HG03460 (cell line): ENCODE measurements at regions not wholly inside any gene's neighbourhood (a gene's known extent, or its start where the extent isn't known, plus 50 kb on each side); places are given as distances from the start of the nearest gene placed in this dataset.

Experiments
- ATAC-seq: cut with Tn5 transposase; IDR thresholded peaks from one replicate; pipeline ENCODE4 v1.9.1; 2021; ENCODE audit not compliant: unreplicated experiment

DNA sequence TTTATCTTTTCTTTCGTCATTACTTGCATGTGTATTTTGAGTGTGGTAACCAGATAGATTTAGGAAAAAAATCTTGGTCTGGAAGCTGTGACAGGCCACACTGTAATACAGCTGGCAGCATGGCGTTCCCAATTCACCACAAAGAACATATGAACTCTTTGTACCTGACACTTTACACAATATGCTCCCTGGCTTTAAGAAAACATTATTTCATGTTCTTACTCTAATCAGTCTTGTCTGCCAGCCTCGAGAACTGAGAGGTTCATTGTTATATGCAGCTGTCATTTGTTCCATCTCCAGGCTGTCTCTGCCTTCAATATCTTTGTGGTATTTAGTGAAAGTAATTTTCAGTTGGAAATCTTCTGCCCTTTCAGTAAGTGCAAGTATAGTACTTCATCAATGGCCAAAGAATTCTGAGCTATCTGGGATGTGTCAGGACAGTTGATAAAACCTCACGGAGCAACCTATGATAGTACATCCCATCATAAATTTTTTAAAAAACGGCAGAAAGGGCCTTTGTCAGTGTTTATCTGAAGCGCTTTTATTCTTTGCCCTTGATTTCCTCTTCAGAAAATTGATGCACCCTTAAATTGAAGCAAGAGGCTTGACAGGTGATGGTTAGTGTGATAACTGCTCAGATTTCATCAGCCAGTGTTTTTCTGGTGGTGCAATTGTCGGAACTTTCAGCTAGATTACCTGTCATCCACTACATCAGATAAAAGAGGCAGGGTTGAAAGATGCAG is 146.3 kb upstream of the SP8 start:
- no peak for ATAC-seq

DNA sequence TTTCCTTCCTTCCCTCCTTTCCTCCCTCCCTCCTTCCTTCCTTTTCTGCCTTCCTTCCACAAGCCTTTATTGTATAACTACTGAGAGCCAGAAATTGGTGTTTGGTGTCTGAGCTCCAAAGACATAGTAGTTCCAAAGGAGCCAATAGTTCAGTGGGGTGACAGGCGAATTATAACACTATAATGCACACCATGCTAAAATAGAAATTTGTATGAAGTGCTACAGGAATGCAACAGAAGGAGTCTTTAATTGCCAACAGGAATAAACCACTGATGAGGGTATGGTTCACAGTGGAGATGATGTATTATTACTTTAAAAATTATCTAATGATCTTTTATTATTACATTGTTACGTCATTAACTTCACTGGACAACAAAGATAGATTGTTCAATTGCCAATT is 158.8 kb upstream of the SP8 start:
- ATAC-seq = no peak

DNA sequence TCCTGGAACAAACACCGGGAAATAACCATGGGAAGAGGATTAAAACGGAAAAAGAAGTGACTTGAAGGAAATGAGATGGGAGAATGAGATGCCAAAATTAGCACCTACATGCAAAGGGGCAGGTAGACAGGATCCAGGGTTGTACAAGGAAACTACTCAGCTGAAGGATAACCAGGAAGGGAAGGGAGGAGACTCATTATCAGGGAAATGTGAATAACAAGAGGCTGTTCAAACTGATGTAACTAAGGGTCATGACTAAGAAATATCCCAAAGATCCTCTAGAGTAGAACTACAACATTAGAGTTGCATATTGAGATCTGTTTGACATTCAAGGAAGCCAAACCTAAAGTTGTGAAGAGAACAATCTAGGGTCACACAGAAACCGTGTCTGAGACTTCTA is 166.2 kb upstream of the SP8 start:
- no peak for ATAC-seq

DNA sequence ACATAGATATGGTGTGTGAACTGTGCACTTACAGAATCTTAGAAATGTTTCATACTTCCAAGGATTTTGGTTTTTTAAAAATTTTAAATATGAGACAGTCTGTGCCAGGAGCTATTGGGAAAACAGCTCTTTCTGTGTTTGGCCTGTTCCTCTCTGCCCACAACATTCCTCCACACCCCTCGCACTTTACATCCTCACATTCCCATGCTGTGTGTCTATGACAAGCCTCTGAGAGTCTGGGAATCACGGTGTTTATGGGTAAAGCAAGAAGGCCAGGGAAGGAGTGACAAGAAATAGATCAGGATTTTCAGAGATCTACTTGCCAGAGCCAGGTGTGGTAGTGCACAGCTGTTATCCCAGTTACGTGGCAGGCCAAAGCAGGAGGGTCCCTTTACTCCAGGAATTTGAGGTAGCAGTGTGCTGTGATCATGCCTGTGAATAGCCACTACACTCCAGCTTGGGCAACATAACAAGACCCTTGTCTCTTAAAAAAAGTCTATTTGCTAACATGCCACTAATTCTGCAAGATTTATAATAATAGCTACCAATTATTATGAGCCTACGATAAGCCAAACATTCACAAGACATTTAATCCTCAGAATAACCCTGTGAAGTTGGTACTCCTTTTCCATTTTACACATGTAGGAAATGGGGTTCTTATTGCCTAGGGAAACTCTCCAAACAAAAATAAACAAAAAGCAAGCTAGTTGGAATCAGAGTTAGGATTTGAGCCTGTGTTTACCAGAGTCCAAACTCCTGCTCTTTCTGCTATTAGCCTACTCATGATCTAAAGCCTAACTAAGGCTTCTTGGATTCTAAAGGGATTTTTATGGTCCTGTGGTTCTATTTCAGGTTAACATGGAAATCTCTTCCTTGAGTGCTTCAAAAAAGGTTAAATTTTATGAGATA is 168.3 kb upstream of the SP8 start:
- ATAC-seq = no peak

DNA sequence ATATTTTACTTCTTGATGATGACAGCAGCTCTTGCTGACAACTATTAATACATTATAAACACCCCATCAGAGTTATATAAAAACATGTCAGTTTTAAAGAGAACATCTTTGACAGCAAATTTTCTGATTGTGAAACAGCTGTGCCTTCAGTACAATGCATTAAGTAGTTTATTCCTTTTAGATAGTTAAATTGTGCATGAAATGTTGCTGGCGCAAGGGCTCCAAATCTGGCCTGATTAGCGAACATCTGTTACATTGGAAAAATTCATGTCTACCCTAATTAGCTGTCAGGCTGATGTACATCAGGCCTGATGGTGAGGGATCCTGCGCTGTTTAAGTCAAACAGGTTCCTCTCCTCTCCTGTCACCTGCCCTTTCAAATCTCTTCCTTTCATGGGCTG is 171.9 kb upstream of the SP8 start:
- ATAC-seq = no peak

DNA sequence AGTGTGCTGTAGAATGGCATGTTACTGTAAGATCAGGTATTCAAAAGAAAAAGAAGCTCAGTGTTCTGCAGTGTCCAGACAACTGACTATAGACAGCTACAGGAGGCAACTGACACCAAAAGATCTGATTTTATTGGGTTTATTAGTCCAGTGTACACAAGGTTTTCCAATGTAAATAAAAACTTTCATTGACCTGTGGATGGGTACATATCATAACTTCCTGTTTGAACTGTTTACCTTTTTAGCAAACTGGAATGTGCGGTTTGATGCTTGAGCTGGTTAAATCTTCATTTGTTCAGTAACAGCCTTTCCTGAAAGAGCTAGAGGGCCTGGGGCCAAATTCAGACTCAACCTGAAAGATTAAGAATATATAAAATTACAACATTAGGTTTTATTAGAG is 172.6 kb upstream of the SP8 start:
- no peak for ATAC-seq

DNA sequence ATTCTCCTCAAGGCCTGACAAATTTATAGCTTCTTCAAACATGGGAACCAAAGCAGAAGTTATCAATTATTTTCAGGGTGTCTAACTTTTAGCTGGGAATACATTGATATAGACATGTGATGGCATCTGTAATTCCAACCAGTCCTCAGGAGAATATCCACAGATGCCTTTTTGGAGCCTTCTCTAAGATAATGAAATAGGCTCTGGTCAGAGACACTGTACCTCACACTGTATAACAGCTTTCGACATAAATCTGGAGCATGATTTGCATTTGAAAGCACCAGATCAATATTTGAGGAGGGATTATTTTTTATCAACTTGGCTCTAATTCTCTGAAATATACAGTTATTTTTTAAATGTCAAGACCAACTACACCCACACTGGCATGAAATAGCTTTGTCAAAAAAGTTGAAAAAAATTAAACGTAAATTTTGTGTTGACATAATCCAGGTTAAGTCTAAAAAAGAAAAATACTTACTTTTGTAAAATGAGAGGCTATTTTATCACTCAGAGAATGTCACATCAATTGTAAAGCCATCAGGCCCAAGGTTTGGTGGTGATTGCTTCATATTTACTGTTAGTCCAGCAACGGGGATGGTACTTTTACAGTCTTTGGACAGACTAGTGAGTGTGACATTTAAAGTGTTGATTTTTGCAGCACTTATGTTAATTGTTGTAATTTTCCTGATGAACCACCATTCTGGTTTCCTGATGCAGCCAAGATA is 177.0 kb upstream of the SP8 start:
- no peak for ATAC-seq

DNA sequence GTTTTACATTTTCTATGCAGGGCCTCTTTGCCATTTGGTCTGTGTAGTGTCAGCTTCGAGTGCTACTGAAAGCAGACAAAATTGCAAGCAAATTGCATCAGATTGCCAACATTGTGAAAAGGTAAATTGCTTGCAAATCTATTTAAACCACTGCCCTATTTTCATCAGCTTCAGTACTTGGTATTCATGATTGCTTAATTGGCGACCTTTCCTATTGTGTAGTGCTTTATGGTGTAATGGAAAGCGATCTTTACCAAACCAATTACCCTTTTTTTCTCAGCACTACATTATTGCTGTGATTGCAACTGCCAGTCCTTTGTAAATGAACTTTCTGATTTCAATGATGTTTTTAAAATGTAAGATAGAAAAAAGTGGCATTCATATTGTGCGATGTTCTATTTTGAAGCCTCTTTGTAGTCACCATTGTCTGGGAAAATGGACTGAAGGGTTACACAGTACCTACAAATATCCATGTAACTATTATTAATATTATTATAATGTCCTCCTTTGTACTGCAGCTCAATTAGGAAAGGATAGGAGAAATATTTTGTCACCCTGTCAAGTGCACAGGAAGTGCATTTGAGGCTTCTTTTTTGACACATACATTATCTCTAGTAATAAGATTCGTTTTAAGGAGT is 177.7 kb upstream of the SP8 start:
- ATAC-seq = no peak

DNA sequence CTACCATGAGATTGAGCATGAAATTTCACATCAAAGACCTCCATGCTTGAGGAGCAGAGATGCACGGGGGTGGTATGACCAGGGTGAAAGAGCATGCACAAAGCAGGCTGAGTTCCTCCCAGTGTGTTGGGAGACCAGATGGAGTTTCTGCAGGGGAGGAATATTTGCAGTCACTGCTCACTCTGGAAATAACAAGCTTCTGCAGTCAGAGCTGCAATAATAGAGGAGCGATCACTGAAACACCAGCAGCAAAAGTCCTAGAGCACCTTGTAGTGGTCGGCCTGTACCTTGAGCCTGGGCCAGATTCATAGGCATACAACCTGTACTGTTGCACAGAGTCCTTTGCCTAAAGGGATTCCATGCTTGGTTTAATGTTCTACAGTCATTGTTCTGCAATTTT is 184.5 kb upstream of the SP8 start:
- ATAC-seq = no peak

DNA sequence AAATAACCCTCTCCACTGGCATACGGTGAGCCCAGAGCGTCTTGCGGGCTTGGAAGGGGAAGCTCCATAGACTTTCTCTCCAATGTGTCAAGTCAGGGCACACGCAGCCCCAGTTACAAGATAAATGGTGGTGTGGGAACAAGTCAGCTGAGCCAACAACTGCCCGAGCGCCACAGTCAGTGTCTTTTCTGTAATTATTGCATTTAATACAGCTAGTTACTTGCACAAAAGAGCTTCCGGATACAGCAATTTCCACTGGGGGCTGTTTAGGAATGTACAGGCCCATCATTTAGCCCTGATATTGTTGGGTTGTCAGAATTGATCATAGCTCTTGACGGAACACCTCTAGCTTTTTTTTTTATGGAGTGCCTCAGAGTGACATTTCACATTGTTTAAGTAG is 193.5 kb upstream of the SP8 start:
- no peak for ATAC-seq

DNA sequence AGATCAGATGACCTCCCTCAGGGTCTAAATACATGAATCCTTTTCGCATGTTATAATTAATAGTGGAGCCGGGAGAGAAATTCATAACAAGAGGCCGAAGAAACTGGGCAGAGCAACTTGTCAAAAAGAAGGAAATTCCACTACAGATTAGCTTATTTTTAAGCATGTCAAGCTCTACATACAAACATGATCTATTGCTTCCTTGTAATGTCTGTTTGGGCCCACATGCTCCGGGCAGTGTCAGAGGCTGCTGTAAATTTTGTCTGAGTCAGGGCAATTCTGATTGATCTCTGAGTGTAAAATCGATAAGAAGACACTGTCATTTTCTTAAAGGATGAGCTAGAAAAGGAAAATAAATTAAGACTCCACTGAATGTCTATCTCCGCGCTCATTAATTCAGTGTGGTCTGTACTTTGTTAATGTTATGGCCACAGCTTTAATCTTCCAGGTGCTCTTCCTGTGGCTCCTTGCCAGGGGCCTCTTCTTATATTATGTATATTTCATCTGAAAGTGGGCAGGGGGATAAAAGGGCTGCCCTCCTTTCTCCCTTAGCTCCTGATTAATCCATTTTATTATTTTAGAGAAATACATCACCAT is 194.1 kb upstream of the SP8 start:
- ATAC-seq = no peak

DNA sequence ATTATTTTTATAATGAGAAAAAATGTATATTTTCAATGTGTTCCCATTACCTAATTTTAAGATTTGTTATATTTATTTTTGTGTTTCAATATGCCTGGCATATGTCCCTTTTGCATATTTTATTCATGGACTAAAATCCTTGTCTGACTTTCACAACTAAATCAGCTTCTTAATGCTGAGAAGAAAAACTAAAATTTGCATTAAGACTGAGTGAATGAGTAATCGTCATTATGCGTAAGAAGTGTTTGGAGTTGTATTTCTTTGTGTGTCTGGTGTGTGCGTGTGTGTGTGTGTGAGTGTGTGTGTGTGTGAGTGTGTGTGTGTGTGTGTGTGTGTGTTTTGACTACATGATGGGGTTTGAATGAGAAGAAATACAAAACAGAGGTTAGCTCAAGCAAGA is 201.7 kb upstream of the SP8 start:
- no peak for ATAC-seq

DNA sequence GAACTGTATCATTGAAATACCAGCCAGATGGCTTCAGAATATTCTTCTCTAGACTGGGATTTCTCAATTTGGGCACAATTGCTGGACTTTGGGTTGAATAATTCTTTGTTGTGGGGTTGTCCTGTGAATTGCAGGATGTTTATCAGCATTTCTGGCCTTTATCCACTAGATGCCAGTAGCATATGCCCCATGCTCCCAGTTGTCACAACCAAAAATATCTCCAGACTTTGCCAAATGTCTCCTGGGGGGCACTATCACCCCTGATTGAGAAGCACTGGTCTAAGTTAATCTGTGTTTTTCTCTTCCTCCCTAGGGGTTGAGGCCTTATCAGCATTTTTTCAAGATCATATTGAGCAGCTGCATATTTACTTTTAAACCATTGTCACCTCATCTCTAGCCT is 204.9 kb upstream of the SP8 start:
- no peak for ATAC-seq

DNA sequence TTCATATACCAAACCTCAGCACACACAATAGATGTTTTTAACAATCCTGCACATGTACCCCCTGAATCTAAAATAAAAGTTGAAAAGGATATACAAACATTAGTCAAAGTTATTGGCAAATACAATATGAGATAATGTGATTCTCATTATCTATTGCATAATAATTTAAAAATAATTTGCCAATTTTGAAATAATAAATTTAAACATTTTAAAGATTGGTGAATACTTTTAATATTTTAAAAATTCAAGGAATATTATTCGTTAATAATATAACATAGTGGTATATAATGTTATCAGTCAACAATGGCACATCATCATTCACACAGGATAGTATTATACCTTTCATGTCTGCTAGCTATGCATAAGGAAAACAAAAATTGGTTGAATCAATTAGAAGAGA is 207.0 kb upstream of the SP8 start:
- no peak for ATAC-seq

DNA sequence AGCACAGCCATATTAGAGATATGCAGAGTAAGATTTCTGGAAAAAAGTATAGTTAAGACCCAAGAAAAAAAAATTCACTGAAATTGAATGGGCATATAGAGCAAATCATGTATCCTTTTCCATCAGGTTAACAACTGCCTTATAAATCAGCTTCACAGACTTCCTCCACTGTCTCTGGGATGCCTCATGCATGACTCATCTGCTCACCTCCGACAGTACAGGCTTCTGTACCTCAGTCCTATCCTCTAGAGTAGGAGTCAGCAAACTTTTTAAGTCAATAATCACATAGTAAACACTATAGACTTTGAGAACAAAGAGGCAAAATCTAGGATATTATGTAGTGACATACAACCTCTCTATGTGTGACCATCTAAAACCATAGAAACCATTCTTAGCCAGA is 211.6 kb upstream of the SP8 start:
- ATAC-seq = no peak

DNA sequence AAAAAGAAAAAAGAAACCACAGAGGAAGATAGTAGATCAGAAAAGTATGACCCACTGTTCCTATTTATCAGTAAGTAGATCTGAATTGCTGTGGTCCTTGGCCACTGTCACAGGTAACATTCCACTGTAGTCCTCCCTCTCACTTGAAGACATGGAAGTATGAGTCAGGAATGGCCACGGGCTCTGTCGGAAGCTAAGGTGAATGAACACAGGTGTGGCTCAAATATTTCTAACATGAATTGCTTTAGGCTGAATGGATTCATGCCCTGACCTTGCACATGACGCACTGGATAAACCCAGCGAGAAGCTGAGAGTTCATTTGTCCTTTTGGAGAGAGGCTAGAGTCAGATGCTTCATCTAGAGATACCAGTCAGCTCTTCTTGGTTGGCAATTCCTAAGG is 224.5 kb upstream of the SP8 start:
- no peak for ATAC-seq

DNA sequence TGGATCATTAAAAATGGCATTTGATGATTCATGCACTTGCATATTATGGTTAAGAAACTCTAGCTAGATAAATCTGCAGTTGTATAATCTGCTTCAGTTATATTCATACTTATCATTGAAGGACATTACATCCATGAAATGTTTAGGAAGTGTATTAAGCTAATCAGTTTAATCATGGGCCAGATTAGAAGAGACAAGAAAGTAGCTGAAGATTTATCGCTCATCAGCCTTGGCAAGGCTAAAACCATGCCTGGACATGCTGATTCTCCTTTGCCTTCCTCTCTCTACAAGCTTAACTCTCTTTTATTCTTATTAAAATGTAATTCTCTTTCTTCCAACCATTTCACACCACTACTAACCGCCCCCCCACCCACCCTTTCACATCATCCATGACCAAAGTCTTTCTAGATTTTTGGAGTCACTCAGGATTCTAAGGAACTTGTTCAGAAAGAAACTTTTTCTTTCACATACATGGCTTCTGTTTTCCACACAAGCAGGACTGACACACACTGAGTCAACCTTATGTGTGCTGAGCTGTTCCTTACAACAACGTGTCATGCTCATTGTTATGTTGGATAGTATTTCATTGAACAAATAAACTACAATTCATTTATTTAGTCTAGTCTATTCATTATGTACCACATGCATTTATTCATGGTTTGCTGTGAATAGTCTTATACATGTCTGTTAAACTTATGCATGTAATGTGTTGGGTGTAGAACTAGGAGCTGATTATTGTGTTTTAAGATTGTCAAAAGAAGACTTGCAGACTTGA is 227.3 kb upstream of the SP8 start:
- ATAC-seq = no peak

DNA sequence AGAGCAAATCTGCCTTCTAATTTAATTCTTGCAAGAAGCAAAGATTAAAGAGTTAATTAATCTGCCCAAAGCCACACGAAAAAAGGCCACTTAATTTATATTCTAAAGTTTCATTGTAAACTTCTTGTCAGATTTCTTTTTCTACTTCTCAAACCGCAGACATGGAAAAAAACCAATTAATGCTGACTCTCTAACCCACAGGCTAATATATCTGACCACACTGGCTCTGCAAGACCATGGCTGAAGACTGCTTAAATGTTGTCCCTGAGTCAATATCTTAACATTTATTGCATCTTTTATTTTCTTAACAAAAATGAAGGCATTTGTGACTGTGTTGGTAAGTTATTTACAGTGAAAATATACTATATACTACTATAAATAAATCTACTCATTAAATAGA is 234.0 kb upstream of the SP8 start:
- no peak for ATAC-seq

DNA sequence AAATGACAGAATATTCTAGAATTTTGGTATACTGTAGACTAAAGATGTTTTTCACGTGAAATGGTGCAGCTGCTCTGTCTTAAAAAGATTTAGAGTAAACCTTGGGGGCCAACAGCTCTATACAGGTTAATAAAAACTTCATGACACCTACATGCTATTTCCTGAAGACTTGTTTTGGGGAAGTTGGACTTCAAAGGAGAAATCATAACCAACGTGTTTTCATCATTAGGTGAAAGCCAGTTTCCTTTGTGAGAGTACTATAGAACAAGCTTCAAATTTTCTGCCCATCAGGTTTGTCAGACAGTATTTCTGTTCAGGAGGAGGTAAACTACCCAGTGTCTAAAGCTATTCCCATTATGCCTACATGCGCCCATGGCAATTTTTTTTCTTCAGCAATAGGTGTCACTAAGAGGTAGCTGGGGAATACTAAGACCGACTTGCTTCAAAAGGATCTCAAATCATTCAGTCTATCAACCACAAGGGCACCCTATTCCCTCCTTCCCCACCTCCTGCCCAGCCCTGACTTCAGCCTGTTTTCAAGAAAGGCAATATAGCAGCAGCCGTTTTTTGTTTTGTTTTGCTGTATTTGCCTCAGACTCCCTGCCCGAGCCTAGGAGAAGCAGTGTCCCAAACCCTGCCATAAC is 237.3 kb upstream of the SP8 start:
- ATAC-seq = no peak

DNA sequence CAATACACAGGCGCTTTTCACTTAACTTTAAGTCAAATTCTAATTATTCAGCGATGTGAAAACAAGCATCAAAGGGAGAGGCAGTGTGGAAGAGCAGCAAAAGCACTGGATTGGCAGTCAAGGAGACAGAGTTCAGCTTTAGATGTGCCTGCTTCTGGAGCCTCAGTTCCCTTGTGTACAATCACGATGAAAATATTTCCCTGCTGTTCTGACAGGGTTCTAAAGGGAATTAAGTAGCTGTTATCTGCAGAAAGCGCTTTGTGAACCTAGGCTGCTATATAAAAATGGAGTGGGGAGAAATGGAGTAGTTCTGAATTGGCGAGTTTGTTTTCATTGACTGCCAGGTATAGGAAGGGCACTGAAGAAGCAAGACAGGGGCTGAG is 237.8 kb upstream of the SP8 start:
- no peak for ATAC-seq
